GM19372 (cell line): ENCODE measurements at regions not wholly inside any gene's neighbourhood (a gene's known extent, or its start where the extent isn't known, plus 50 kb on each side); places are given as distances from the start of the nearest gene placed in this dataset.
"Not testable (repeated sequence)": the region's sequence is repeated elsewhere in the genome, so short reads cannot be mapped to it uniquely, and the experiment has no call there.

ENCODE experiments used
- ATAC-seq: cut with Tn5 transposase; IDR thresholded peaks from one replicate; pipeline ENCODE4 v1.9.1; 2021; ENCODE audit warnings: mild to moderate bottlenecking, low read depth, moderate library complexity; ENCODE audit not compliant: unreplicated experiment

DNA sequence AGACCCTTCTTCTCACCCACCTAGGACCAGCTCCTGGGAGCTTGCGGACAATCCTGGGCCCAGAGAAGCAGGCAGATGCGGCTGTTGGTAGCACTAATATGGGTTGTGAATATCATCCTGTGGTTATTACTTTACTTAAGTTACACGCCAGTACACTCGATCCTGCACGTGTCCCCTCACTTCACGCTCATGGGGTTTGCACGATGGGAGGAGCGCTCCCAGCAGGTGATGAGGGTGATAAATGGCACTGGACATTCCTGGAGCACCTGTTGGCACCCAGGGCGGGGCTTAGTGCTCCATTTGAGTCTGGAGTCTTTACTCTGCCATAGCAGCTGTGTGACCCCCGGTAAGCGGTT, 335.1 kb downstream of the PREX1 start:
- ATAC-seq, result no peak

DNA sequence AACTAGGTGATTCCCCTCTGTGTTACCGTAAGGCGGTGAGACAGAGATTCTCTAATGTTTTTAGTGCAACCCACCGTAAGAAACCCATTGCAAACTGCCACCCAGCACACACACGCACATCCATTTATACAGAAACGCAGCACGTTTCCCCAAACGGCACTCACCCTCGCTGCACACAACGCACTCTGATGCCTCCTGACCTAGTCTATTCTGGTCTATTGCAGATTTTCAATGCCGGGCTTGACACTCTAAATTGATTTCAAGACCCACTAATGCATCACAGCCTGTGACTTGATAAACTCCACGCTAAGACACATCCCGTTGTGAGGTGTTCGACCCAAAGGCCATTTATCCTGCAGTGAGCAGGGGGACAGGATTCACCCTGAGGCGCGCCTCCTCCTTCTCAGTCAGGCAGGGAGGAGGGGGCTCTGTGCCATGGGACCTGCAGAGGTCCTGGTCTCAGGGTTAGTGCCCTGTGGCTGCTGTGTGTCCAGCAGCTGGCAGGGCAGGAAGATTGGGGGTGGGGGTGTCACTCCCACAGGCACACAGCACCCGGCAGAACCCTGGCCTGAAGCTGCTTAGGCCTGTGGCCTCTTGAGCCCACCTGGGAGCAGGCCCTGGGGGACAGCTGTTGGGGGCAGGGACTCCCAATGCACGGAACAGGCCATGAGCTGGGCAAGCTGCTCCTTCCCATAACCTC, 335.6 kb downstream of the PREX1 start:
- no peak for ATAC-seq

DNA sequence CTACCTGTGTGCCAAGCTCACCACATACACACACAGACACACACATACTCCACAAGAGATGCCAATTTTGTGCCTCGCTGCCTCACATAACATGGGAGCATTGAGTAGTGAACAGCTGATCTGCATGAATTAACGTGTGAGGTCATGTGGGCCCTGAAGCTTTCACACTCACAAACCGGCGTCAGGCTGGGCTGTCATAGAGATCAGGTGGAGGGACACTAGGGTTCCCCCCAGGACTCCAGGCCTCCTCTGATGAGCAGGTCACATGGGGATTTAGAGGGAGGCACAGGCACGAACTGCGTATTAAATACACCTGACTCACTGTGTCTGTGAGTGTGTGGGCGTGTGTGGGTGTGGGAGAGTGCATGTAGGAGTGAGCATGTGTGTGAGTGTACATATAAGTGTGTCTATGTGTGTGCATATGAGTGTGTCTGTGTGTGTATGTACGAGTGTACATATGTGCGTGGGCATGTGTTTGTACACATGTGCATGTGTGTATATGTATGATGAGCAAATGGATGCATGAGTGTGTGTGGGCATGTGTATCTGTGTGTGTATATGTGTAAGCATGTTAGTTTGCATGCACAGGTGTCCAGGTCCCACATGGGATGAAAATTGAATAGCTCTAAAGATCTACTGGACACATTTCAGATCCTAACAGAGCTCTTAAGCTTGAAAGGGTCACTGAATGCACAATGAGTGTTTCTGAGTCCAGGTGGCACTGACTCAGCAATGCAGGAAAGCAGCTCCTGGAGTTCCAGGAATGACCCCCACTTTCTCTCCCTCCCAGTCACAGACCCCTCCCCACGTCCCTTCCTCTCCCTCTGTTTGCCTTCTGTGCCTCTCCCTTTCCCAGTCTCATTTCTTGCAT, 336.6 kb downstream of the PREX1 start:
- ATAC-seq, result no peak

DNA sequence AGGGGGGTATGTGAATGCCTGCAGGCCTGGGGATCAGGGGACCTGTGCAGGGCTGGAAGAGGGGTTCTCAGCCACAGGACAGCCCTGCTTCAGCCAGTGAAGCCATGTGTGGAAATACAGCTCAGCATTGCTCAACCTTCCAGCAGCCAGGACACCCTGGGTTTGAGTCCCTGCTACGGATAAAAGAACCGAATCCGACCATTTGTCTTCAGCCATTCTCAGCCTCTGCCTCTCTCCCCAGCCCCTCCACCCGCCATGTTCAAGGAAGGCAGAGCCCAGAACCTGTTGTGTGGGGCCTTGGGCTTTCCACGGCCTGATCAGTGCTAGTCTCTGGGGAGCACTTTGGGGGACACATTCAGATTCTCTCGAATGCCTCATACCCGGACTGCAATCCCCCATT, 337.5 kb downstream of the PREX1 start:
- not testable (repeated sequence) for ATAC-seq

DNA sequence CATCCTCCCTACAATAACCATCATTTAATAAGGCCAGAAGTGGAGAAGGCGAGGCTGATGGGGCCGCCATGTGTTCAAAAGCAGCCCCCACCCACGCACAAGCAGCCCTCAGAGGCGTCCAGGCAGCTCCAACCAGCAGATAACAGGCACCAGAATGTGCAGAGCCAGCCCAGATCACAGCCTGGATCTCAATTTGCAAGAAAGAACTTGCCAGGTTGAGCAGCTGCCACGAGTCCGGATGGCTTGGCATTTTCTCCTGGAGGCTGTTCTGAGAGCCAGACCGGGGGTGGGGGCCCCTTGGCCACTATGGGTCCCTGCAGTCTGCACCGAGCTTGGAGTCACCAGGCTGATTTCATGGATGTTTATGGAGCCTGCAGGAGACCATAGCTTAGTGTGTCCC, 338.1 kb downstream of the PREX1 start:
- ATAC-seq, result no peak

DNA sequence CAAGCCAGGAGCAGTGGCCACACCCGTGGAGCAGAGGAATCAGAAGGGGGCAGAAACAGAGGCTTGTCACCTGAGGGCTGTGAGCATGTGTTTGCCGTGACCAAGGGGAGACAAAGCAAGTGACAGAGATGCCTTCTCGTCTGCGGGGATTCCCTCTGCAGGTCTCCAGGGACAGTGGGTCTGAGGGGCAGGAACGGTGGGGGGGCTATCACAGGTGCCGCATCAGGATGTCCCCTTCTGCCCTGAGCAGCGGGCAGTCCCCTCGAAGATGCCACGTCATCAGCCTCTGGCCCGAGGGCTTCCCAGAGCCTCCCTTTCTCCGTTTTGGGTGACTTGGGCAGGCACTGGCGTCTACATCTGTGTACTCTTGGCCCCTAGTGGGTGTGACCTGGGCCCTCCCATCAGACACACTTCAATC, 338.7 kb downstream of the PREX1 start:
- no peak for ATAC-seq

DNA sequence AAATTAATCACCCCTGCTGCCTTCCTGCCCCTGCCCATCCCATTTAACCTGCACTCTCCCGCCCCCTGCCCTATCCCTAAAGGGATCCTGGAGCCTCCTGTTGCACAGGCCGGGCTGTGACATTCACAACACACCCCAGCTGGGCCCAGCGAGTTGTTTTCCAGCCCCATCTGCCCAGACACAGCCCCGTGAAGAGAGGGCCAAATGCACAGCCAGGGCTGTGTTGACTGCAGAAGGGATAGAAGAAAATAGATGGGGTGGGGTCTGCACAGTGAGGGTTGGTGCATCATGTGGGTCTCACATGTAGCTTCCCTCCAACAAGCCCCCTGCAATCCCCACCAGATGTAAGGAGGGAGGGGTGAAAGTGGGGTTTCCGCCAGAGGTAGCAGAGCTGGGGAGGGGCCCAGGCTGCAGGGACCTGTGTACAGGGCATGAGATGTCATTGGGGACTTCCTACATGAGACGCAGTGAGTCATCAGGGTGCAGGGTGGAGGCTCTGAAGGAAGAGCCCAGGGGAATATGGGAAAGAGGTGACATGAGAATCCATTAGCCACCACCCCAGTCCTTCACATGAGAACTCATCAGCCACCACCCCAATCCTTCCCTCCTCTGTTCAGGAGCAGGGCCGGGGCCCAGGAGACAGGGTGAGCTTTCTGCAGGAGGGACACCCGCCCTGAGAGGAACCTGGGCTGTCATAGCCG, 339.3 kb downstream of the PREX1 start:
- ATAC-seq, result not testable (repeated sequence)

DNA sequence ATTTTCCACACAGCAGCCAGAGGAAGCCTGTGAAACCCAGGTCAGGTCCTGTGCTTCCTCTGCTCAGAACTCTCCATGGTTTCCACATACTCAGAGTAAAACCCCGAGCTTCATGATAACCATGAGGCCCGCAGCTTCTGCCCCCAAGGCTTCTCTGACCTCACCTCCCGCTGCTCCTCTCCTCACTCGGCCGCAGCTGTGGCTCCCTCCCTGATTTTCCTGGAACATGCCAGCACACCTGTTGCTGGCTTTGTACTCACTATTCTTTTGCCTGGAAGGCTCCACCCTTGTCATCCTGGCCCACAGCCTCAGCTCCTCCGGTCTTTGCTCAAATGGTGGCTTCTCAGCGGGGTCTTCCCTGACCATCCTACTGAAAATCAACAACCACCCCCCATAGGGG, 341.7 kb downstream of the PREX1 start:
- no peak for ATAC-seq

DNA sequence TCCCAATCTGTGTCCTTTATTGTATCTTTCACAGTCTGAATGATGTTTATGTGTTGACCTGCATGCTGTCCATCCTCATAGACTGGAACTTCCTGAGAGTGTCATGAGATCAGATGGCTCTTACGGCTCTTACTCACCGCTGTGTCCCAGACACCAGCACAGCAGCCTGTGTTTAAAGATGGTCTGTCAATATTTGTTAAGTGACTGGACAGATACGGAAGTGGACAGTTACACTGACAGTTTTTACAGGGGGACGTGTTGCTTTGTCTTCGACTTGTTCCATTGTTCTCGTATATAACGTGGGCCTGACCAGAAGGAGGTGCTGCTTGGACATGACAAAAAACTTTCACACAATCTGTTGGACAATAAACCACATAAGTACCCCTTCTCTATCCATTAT, 342.6 kb downstream of the PREX1 start:
- not testable (repeated sequence) for ATAC-seq

DNA sequence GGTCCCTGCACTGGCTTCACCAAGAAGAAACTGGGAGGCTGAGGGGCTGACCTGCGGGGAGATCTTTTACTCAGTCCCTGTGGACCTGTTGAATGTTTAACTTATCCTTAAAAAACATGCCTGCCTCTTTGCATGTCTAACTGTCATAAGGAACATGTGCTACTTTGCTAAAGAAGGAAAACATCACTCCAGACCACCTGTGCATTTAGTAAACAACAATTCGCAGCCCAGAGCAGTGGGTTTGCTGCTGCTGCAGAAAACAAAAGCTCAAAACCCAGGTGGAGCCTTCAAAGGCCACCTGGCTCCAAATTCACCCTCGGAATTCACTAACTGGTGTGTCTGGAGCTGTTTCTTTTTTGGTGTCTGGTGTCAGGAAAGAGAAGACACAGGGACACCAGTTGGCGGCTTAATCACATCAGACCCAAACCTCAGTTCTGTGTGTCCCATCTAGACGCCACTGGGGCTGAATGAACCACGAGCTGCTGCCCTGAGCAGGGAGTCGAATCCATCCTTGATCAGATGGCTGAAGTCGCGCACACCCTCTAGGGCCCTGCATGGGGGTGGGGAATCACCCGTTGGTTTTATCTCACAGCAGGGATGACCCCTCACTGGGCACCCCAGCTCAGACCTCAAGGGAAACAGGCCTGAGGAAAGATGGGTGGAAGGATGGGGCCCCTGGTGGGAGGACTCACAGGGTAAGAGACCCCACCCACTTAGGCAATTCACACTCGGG, 344.3 kb downstream of the PREX1 start:
- ATAC-seq, result no peak

DNA sequence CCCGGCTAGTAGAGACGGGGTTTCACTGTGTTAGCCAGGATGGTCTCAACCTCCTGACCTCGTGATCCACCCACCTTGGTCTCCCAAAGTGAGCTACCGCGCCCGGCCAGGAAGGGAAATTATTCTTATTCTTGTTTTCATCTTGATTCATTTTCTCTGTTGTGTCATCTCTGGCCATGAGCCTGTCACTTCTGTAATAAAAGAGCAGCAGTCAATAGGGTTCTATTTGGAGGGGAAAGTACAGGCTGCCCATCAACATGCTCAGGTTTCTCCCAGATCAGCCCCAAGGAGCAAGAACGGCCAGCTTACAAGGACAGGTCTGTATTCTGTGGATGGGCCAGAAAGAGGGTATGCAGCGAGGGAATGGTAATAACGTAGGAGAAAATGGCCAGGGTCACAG, 345.0 kb downstream of the PREX1 start:
- ATAC-seq, result no peak

DNA sequence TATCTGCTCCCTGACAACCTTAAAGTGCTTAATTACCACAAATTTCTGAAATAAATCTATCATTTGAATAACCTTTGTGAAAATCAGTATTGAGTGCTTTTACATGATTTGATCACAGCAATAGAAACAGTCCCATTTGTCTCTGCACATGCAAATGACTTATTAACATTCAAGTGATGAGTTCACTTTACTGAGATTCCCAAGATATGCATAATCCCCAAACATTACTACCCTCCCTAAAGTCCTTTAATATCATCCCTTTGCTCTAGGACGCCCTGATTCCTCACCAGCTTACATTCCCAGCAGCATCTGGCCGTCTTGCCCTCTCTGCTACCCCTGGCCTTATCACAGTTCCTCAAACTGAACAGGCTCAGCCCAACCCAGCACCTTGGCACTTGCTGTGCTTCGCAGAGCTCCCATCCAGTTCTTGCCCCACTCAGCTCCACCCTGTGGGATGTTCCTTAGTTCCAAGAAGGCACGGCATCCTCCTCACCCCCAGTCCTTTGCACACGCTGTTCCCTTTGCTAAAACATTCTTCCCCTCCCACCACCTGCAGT, 347.5 kb downstream of the PREX1 start:
- no peak for ATAC-seq

DNA sequence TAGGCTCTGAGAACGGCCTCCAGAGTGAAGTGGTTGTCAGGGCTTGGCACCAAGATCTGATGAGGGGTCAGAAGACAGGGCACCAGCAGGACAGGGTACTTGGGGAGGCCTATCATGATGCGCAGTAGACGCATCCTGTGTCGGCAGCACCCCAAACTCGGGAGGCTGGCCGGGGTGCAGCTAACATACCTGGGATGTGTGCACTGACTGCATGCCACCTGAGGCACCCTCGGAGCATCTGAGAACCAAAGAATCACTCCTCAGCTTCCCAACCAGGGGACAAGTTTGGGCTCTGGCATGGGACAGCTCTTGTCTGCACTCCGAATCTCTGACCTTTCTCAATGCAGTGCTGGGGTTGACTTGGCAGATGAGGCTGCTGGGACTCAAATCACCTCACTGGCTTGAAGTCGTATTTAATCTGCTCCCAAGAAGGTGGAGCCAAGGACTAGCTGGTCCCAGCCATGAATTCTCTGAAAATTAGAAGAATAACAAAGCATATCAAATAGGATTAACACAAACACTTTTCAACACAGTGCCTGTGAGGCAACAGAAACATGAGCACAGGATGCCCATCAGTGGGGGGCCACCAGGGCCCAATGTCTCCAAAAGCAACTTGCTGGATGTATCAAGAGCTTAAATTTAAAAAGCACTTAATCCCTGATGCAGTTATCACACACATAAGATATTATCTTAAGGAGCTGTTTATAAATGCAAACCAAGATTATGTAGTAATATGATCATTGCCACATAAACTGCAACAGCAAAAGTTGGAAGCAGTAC, 348.8 kb downstream of the PREX1 start:
- ATAC-seq, result no peak

DNA sequence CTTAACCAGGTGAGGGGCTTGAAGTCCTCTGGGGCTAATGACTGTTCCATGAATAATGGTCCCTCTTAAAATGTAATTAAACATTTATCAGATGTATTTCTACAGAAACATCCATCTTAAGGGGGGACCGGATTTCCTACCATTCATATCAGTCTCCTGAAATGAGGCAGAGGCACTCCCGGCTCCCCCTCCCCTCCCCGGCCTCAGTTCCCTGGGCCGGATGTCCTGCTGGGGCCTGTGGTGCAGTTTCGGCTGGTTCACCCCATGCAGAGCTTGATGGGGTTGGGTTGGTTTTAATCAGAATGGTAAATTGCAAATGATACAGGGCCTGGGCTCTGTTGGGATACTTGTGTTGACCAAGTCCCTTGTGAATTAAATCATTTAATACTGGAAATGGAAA, 349.4 kb downstream of the PREX1 start:
- no peak for ATAC-seq

DNA sequence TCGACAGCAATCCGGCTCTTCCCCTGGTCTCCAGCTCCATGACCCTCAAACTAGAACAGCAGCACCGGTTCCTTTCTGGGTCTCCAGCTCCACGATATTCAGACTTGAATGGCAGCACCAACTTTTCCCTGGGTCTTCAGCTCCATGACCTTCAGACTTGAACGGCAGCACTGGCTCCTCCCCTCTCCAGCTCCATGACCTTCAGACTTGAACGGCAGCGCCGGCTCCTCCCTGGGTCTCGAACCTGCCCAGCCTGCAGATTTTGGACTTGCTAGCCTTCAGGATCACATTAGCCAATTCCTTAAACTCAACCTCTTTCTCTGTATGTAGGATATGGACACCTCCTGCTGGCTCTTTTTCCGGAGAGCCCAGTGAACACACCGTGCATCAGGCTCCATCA, 350.9 kb downstream of the PREX1 start:
- ATAC-seq, result no peak

DNA sequence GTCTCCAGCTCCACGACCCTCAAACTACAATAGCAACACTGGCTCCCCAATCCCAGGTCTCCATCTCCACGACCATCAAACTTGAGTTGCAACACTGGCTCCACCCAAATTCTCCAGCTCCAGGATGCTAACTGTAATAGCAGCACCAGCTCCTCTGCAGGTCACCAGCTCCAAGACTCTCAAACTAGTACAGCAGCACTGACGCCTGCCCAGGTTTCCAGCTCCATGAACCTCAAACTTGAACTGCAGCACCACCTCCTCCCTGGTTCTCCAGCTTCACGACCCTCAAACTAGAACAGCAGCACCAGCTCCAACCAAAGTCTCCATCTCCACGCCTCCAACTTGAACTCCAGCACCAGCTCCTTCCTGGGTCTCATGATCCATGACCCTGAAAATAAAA, 353.8 kb downstream of the PREX1 start:
- no peak for ATAC-seq

DNA sequence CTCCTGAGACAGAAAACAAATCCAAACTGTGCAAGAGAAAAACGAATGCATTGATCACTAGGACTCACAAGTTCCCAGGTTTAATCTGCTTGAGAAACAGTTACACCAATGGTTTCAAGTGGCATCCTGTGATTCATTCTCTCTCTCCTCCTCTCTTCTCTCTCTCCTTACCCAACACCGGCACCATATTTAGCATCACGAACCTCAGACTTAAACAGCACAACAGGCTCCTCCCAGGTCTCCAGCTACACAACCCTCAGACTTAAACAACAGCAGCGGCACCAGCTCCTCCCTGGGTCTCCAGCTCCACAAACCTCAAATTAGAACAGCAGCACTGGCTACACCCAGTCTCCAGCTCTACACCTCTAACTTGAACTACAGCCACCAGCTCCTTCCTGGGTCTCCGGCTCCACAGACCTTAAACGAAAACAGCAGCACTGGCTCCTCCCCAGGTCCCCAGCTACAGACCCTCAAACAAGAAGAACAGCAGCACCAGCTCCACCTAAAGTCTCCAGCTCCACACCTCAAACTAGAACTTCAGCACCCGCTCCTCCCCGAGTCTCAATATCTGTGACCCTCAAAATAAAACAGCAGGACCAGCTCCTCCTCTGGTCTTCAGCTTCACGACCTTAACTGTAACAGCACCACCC, 355.9 kb downstream of the PREX1 start:
- no peak for ATAC-seq

DNA sequence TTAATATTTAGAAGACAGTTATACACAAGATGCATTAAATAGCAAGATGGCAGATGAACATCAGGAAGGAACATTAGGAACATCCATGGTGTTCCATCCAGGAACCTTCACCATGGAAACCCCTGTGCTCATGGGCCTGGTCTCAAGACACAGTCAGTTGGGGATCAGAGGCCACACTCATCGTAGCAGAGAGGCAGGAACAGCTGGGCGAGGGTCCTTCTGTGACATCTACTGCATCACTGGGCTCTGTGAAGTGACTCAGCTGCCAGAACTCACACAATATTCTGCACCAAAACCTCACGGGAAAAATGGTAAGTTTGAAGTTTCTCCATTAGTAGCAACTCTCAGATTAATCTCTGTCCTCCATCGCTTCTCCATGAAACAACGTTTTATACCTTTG, 356.6 kb downstream of the PREX1 start:
- ATAC-seq, result no peak

DNA sequence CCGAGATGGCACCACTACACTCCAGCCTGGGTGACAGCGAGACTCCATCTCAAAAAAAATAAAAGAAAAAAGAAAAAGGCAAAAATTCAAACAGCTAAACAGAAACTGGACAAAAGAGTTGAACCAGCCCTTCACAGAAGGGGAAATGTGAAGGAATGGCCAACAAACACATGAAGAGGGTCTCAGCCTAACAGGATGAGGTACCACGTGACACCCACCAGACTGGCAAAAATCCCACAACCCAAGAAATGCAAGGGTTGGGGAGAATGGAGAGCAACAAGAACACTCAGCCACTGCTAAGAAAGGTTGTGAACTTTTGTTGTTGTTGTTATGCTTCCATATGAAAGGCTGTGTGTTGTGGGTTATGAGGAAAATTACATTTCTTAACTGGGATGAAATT, 357.7 kb downstream of the PREX1 start:
- no peak for ATAC-seq
